ENCODE measurements at regions not wholly inside any gene's neighbourhood (a gene's known extent, or its start where the extent isn't known, plus 50 kb on each side); places are given as distances from the start of the nearest gene placed in this dataset.

DNA sequence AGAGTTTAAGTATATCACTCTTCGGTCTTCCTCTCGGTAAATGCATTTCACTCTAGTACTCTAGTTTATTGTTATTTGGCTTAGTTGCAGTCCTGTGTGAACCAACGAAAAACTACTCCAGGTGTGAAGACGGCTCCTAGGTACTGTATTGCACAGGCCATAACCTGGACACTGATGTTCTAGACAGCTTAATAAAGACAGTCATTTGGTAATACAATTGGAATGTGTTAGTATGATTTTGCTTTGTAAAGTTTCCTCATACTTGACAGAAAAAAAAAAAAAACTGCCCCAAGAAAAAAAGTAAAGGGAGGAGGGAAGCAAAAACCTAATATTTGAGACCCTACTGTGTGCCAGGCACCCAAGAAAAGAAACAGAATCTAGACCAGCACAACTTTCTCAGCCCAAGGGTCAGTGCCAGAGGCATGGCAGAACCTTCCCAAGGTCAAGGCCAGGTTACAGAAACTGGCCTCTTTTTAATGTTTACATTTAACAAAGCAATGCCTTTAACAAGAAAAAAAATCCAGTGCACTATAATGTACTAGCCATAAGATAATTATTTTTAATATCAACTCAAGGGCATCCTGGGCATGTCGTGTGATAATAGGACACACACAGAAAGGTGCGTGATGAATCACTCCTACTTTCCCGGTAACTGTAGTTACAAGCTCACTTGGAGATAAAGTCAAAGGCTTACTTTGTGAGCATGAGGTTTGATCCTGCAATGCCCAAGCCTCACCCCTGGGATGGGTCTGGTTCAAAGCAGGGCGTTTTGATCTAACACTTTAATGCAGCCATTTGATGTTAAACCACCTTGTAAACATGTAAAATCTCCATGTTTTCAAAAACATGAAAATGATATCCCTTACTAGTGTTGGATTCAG is 110.6 kb downstream of the BMP4 start:
- intact Hi-C loops (cut with DNase I): no loop called here
- no peaks in the 10 kb centered on the region for H3K9me3 ChIP-seq
- H3K4me1 ChIP-seq: no peaks in the 10 kb centered on the region
- no peaks in the 10 kb centered on the region for H3K36me3 ChIP-seq (ENCODE audit: insufficient read depth in 1 of 2, low read depth in 1 of 2)
- no peak overlapping the region for H3K4me3 ChIP-seq
- DNase-seq (no peak), ATAC-seq (no peak)
- TF ChIP-seq CTCF (IDR thresholded peaks at IDR 0.05): no peak
- H3K27ac ChIP-seq: no peak overlapping the region
- WGBS, 3 donors: 91 to 94% (median 91%) methylated on average over 8 of the region's 8 CpGs
- H3K27me3 ChIP-seq (ENCODE audit: insufficient read depth in 3 of 3, low read length in 2 of 3): no peaks in the 10 kb centered on the region

- DNase-seq (no peak), ATAC-seq (no peak)
- Histone ChIP-seq H3K27me3 (ENCODE audit: insufficient read depth in 3 of 3, low read length in 2 of 3) (no peaks in the 10 kb centered on the region), H3K9me3 (peaks cover 5% of the 10 kb centered on the region), H3K27ac (no peak overlapping the region), H3K4me3 (no peak overlapping the region), H3K36me3 (ENCODE audit: insufficient read depth in 1 of 2, low read depth in 1 of 2) (no peaks in the 10 kb centered on the region), H3K4me1 (no peaks in the 10 kb centered on the region)
- intact Hi-C loops (cut with DNase I): no loop called here
- TF ChIP-seq CTCF (IDR thresholded peaks at IDR 0.05): no peak
- 49 to 67% (median 57%) methylated on average over 4 of the region's 4 CpGs for WGBS, 3 donors
Measured at GRCh38 chr14:53842938-53843337, 113.7 kb downstream of the BMP4 start.

DNA sequence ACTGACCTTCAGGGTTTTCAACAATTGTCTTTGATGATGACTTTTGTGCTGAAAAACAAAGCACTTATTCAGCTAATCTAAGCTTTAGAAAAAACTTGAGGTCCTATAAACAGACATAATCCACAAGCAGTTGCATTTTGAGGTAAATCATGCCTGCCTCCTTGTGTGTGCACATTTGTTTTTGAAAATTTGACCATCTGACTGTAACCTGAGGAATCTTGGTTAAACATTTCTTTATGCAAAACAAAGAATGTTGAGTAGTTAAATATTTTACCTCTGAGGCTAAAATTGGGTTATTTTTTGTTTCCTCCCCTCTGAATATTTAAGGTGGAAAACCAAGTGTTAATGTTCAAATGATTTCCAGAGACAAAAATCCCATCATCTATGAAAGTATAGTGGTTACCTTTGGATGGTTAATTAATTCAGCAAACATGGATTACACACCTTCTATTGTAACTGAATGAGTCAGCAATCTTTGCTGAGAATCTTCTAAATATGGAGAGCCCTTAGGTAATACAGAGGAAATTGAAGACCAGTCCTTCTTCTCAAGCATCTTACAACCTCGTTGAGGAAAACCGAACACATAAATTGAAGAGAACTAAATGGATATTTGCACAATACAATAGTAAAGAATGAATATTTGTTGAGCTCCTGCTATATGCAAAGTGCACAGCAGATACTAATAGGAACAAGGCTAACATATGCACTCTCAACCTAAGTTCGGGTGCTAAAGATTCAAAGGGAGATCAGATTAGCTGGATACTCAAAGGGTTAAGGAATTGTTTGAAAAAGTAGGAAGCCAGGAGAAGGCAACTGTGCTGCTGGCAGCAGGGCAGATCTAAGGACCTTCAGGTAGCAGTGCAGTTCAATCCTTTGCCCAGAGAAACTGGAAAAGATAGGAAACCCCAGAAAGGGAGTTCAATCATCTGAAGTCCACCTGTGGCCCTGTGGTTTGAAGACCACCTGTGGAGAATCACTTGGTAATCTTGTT is 115.2 kb downstream of the BMP4 start:
- Histone ChIP-seq H3K9me3 (peaks cover 7% of the 10 kb centered on the region), H3K4me3 (no peak overlapping the region), H3K27ac (no peak overlapping the region), H3K27me3 (ENCODE audit: insufficient read depth in 3 of 3, low read length in 2 of 3) (no peaks in the 10 kb centered on the region), H3K36me3 (ENCODE audit: insufficient read depth in 1 of 2, low read depth in 1 of 2) (no peaks in the 10 kb centered on the region), H3K4me1 (no peaks in the 10 kb centered on the region)
- DNase-seq (no peak), ATAC-seq (no peak)
- intact Hi-C loops (cut with DNase I): no loop called here
- no peak for TF ChIP-seq CTCF (IDR thresholded peaks at IDR 0.05)
- WGBS, 3 donors: 89 to 92% (median 90%) methylated on average over 3 of the region's 3 CpGs

GRCh38 chr14:53840444-53840843 is 116.2 kb downstream of the BMP4 start:
- 79 to 84% (median 80%) methylated on average over 2 of the region's 2 CpGs for WGBS, 3 donors
- intact Hi-C loops (cut with DNase I): no loop called here
- TF ChIP-seq CTCF (IDR thresholded peaks at IDR 0.05): no peak
- H3K9me3 ChIP-seq: peaks cover 7% of the 10 kb centered on the region
- no peak overlapping the region for H3K4me3 ChIP-seq
- ATAC-seq: no peak
- no peak for DNase-seq
- H3K36me3 ChIP-seq (ENCODE audit: insufficient read depth in 1 of 2, low read depth in 1 of 2): no peaks in the 10 kb centered on the region
- no peak overlapping the region for H3K27ac ChIP-seq
- H3K4me1 ChIP-seq: no peaks in the 10 kb centered on the region
- no peaks in the 10 kb centered on the region for H3K27me3 ChIP-seq (ENCODE audit: insufficient read depth in 3 of 3, low read length in 2 of 3)

Data from psoas muscle (tissue), 7 donors.